ENCODE measurements at regions not wholly inside any gene's neighbourhood (a gene's known extent, or its start where the extent isn't known, plus 50 kb on each side); places are given as distances from the start of the nearest gene placed in this dataset.
"Not testable (repeated sequence)": the region's sequence is repeated elsewhere in the genome, so short reads cannot be mapped to it uniquely, and the experiment has no call there.

- DNase-seq (ENCODE audit: low spot score), result no peak
Observed at GRCh38 chr13:40338217-40338616, 328.2 kb downstream of the FOXO1 start.

- DNase-seq (ENCODE audit: low spot score), result no peak
Observed at GRCh38 chr13:40340368-40341095, 325.9 kb downstream of the FOXO1 start.

- no peak for DNase-seq (ENCODE audit: low spot score)
Observed at GRCh38 chr13:40341096-40341471, 325.4 kb downstream of the FOXO1 start.

GRCh38 chr13:40341501-40341900 is 324.9 kb downstream of the FOXO1 start:
- no peak for DNase-seq (ENCODE audit: low spot score)

GRCh38 chr13:40342461-40342860 is 324.0 kb downstream of the FOXO1 start:
- DNase-seq (ENCODE audit: low spot score), result no peak

GRCh38 chr13:40342901-40343300 is 323.5 kb downstream of the FOXO1 start:
- no peak for DNase-seq (ENCODE audit: low spot score)

- no peak for DNase-seq (ENCODE audit: low spot score)
Observed at GRCh38 chr13:40343550-40344269, 322.7 kb downstream of the FOXO1 start.

- no peak for DNase-seq (ENCODE audit: low spot score)
Observed at GRCh38 chr13:40344270-40345148, 321.9 kb downstream of the FOXO1 start.

GRCh38 chr13:40345149-40345514 is 321.3 kb downstream of the FOXO1 start:
- peak; percentile 52 for DNase-seq (ENCODE audit: low spot score)

- peak; percentile 17 for DNase-seq (ENCODE audit: low spot score)
Observed at GRCh38 chr13:40345654-40346372, 320.6 kb downstream of the FOXO1 start.

GRCh38 chr13:40346592-40346991 is 319.8 kb downstream of the FOXO1 start:
- no peak for DNase-seq (ENCODE audit: low spot score)

GRCh38 chr13:40348096-40348679 is 318.3 kb downstream of the FOXO1 start:
- peak; percentile 36 for DNase-seq (ENCODE audit: low spot score)

GRCh38 chr13:40350283-40350992 is 316.0 kb downstream of the FOXO1 start:
- no peak for DNase-seq (ENCODE audit: low spot score)

- no peak for DNase-seq (ENCODE audit: low spot score)
Observed at GRCh38 chr13:40351537-40352379, 314.7 kb downstream of the FOXO1 start.

- peak; percentile 56 for DNase-seq (ENCODE audit: low spot score)
Observed at GRCh38 chr13:40352380-40352778, 314.1 kb downstream of the FOXO1 start.

GRCh38 chr13:40352802-40353562 is 313.5 kb downstream of the FOXO1 start:
- no peak for DNase-seq (ENCODE audit: low spot score)

GRCh38 chr13:40355126-40355724 is 311.2 kb downstream of the FOXO1 start:
- no peak for DNase-seq (ENCODE audit: low spot score)

- DNase-seq (ENCODE audit: low spot score), result no peak
Observed at GRCh38 chr13:40356011-40356410, 310.4 kb downstream of the FOXO1 start.

- DNase-seq (ENCODE audit: low spot score), result not testable (repeated sequence)
Observed at GRCh38 chr13:40356458-40356857, 310.0 kb downstream of the FOXO1 start.
